ENCODE measurements at regions not wholly inside any gene's neighbourhood (a gene's known extent, or its start where the extent isn't known, plus 50 kb on each side); places are given as distances from the start of the nearest gene placed in this dataset.

GRCh38 chr3:22608721-22609120 is 594.4 kb upstream of the UBE2E2 start:
- Histone ChIP-seq H3K36me3 (ENCODE audit: control insufficient read depth, insufficient read depth, low read length) (no peaks in the 10 kb centered on the region), H3K9me3 (ENCODE audit: control insufficient read depth, insufficient read depth, low read length) (no peaks in the 10 kb centered on the region), H3K4me3 (ENCODE audit: low read depth, low read length) (no peak overlapping the region), H3K27me3 (ENCODE audit: control insufficient read depth, insufficient read depth, low read length) (no peaks in the 10 kb centered on the region), H3K27ac (ENCODE audit: low read depth, low read length) (no peak overlapping the region), H3K4me1 (ENCODE audit: control insufficient read depth, insufficient read depth, low read length) (no peaks in the 10 kb centered on the region)
- WGBS (ENCODE audit: insufficient coverage), result no CpG with 5 or more reads among the region's 2 CpGs
- DNase-seq (ENCODE audit: low read depth in 4 of 6, low spot score in 6 of 6), result no peak

GRCh38 chr3:22609139-22609538 is 594.0 kb upstream of the UBE2E2 start:
- Histone ChIP-seq H3K27ac (ENCODE audit: low read depth, low read length) (no peak overlapping the region), H3K4me3 (ENCODE audit: low read depth, low read length) (no peak overlapping the region), H3K4me1 (ENCODE audit: control insufficient read depth, insufficient read depth, low read length) (no peaks in the 10 kb centered on the region), H3K27me3 (ENCODE audit: control insufficient read depth, insufficient read depth, low read length) (no peaks in the 10 kb centered on the region), H3K9me3 (ENCODE audit: control insufficient read depth, insufficient read depth, low read length) (no peaks in the 10 kb centered on the region), H3K36me3 (ENCODE audit: control insufficient read depth, insufficient read depth, low read length) (no peaks in the 10 kb centered on the region)
- no CpG with 5 or more reads among the region's 1 CpG for WGBS (ENCODE audit: insufficient coverage)
- no peak for DNase-seq (ENCODE audit: low read depth in 4 of 6, low spot score in 6 of 6)

GRCh38 chr3:22612927-22613326 is 590.2 kb upstream of the UBE2E2 start:
- no peaks in the 10 kb centered on the region for H3K9me3 ChIP-seq (ENCODE audit: control insufficient read depth, insufficient read depth, low read length)
- no peaks in the 10 kb centered on the region for H3K36me3 ChIP-seq (ENCODE audit: control insufficient read depth, insufficient read depth, low read length)
- H3K27me3 ChIP-seq (ENCODE audit: control insufficient read depth, insufficient read depth, low read length), result no peaks in the 10 kb centered on the region
- H3K27ac ChIP-seq (ENCODE audit: low read depth, low read length), result no peak overlapping the region
- DNase-seq (ENCODE audit: low read depth in 4 of 6, low spot score in 6 of 6), result no peak
- no peaks in the 10 kb centered on the region for H3K4me1 ChIP-seq (ENCODE audit: control insufficient read depth, insufficient read depth, low read length)
- no peak overlapping the region for H3K4me3 ChIP-seq (ENCODE audit: low read depth, low read length)
- WGBS (ENCODE audit: insufficient coverage), result no CpG with 5 or more reads among the region's 4 CpGs

- DNase-seq (ENCODE audit: low read depth in 4 of 6, low spot score in 6 of 6), result no peak
- no peak overlapping the region for H3K4me3 ChIP-seq (ENCODE audit: low read depth, low read length)
- WGBS (ENCODE audit: insufficient coverage), result 71% methylated on average over 2 of the region's 2 CpGs
Observed at GRCh38 chr3:22615790-22616189, 587.3 kb upstream of the UBE2E2 start.

GRCh38 chr3:22617372-22617771 is 585.8 kb upstream of the UBE2E2 start:
- WGBS (ENCODE audit: insufficient coverage), result no CpG with 5 or more reads among the region's 1 CpG
- H3K9me3 ChIP-seq (ENCODE audit: control insufficient read depth, insufficient read depth, low read length), result no peaks in the 10 kb centered on the region
- no peak overlapping the region for H3K27ac ChIP-seq (ENCODE audit: low read depth, low read length)
- no peak overlapping the region for H3K4me3 ChIP-seq (ENCODE audit: low read depth, low read length)
- no peaks in the 10 kb centered on the region for H3K27me3 ChIP-seq (ENCODE audit: control insufficient read depth, insufficient read depth, low read length)
- DNase-seq (ENCODE audit: low read depth in 4 of 6, low spot score in 6 of 6), result no peak
- H3K4me1 ChIP-seq (ENCODE audit: control insufficient read depth, insufficient read depth, low read length), result no peaks in the 10 kb centered on the region
- H3K36me3 ChIP-seq (ENCODE audit: control insufficient read depth, insufficient read depth, low read length), result no peaks in the 10 kb centered on the region

More at GRCh38 chr3:22615790-22616189, 587.3 kb upstream of the UBE2E2 start:
- H3K4me1 ChIP-seq (ENCODE audit: control insufficient read depth, insufficient read depth, low read length), result no peaks in the 10 kb centered on the region
- H3K36me3 ChIP-seq (ENCODE audit: control insufficient read depth, insufficient read depth, low read length), result no peaks in the 10 kb centered on the region
- H3K27me3 ChIP-seq (ENCODE audit: control insufficient read depth, insufficient read depth, low read length), result no peaks in the 10 kb centered on the region
- no peaks in the 10 kb centered on the region for H3K9me3 ChIP-seq (ENCODE audit: control insufficient read depth, insufficient read depth, low read length)
- H3K27ac ChIP-seq (ENCODE audit: low read depth, low read length), result no peak overlapping the region

- no peaks in the 10 kb centered on the region for H3K4me1 ChIP-seq (ENCODE audit: control insufficient read depth, insufficient read depth, low read length)
- no peak overlapping the region for H3K27ac ChIP-seq (ENCODE audit: low read depth, low read length)
- H3K27me3 ChIP-seq (ENCODE audit: control insufficient read depth, insufficient read depth, low read length), result no peaks in the 10 kb centered on the region
- H3K4me3 ChIP-seq (ENCODE audit: low read depth, low read length), result no peak overlapping the region
- H3K36me3 ChIP-seq (ENCODE audit: control insufficient read depth, insufficient read depth, low read length), result no peaks in the 10 kb centered on the region
- no peak for DNase-seq (ENCODE audit: low read depth in 4 of 6, low spot score in 6 of 6)
- H3K9me3 ChIP-seq (ENCODE audit: control insufficient read depth, insufficient read depth, low read length), result no peaks in the 10 kb centered on the region
- no CpG with 5 or more reads among the region's 1 CpG for WGBS (ENCODE audit: insufficient coverage)
Observed at GRCh38 chr3:22620498-22620897, 582.6 kb upstream of the UBE2E2 start.

- WGBS (ENCODE audit: insufficient coverage), result 82% methylated on average over 2 of the region's 4 CpGs
- no peaks in the 10 kb centered on the region for H3K36me3 ChIP-seq (ENCODE audit: control insufficient read depth, insufficient read depth, low read length)
- no peaks in the 10 kb centered on the region for H3K9me3 ChIP-seq (ENCODE audit: control insufficient read depth, insufficient read depth, low read length)
- H3K4me1 ChIP-seq (ENCODE audit: control insufficient read depth, insufficient read depth, low read length), result no peaks in the 10 kb centered on the region
- no peak for DNase-seq (ENCODE audit: low read depth in 4 of 6, low spot score in 6 of 6)
- no peak overlapping the region for H3K27ac ChIP-seq (ENCODE audit: low read depth, low read length)
- no peak overlapping the region for H3K4me3 ChIP-seq (ENCODE audit: low read depth, low read length)
- H3K27me3 ChIP-seq (ENCODE audit: control insufficient read depth, insufficient read depth, low read length), result no peaks in the 10 kb centered on the region
Observed at GRCh38 chr3:22621205-22621809, 581.8 kb upstream of the UBE2E2 start.

- whole genome bisulfite sequencing (ENCODE audit: insufficient coverage), result 91% methylated on average over 3 of the region's 3 CpGs
- no peak for DNase-seq (ENCODE audit: low read depth in 4 of 6, low spot score in 6 of 6)
- H3K4me3 ChIP-seq (ENCODE audit: low read depth, low read length), result no peak overlapping the region
Observed at GRCh38 chr3:22627993-22628499, 575.1 kb upstream of the UBE2E2 start.

GRCh38 chr3:22632536-22632935 is 570.6 kb upstream of the UBE2E2 start:
- H3K27ac ChIP-seq (ENCODE audit: low read depth, low read length), result no peak overlapping the region
- 56% methylated on average over 3 of the region's 3 CpGs for WGBS (ENCODE audit: insufficient coverage)

More at GRCh38 chr3:22627993-22628499, 575.1 kb upstream of the UBE2E2 start:
- no peaks in the 10 kb centered on the region for H3K4me1 ChIP-seq (ENCODE audit: control insufficient read depth, insufficient read depth, low read length)
- H3K27ac ChIP-seq (ENCODE audit: low read depth, low read length), result no peak overlapping the region
- no peaks in the 10 kb centered on the region for H3K27me3 ChIP-seq (ENCODE audit: control insufficient read depth, insufficient read depth, low read length)
- no peaks in the 10 kb centered on the region for H3K36me3 ChIP-seq (ENCODE audit: control insufficient read depth, insufficient read depth, low read length)
- no peaks in the 10 kb centered on the region for H3K9me3 ChIP-seq (ENCODE audit: control insufficient read depth, insufficient read depth, low read length)

GRCh38 chr3:22634433-22634832 is 568.7 kb upstream of the UBE2E2 start:
- H3K4me1 ChIP-seq (ENCODE audit: control insufficient read depth, insufficient read depth, low read length), result no peaks in the 10 kb centered on the region
- no CpG with 5 or more reads among the region's 1 CpG for WGBS (ENCODE audit: insufficient coverage)
- no peaks in the 10 kb centered on the region for H3K36me3 ChIP-seq (ENCODE audit: control insufficient read depth, insufficient read depth, low read length)
- no peak overlapping the region for H3K27ac ChIP-seq (ENCODE audit: low read depth, low read length)
- H3K9me3 ChIP-seq (ENCODE audit: control insufficient read depth, insufficient read depth, low read length), result peaks cover 3% of the 10 kb centered on the region
- H3K27me3 ChIP-seq (ENCODE audit: control insufficient read depth, insufficient read depth, low read length), result no peaks in the 10 kb centered on the region
- no peak overlapping the region for H3K4me3 ChIP-seq (ENCODE audit: low read depth, low read length)
- DNase-seq (ENCODE audit: low read depth in 4 of 6, low spot score in 6 of 6), result no peak

More at GRCh38 chr3:22632536-22632935, 570.6 kb upstream of the UBE2E2 start:
- Histone ChIP-seq H3K4me1 (ENCODE audit: control insufficient read depth, insufficient read depth, low read length) (no peaks in the 10 kb centered on the region), H3K36me3 (ENCODE audit: control insufficient read depth, insufficient read depth, low read length) (no peaks in the 10 kb centered on the region), H3K27me3 (ENCODE audit: control insufficient read depth, insufficient read depth, low read length) (no peaks in the 10 kb centered on the region), H3K9me3 (ENCODE audit: control insufficient read depth, insufficient read depth, low read length) (no peaks in the 10 kb centered on the region), H3K4me3 (ENCODE audit: low read depth, low read length) (no peak overlapping the region)
- DNase-seq (ENCODE audit: low read depth in 4 of 6, low spot score in 6 of 6), result no peak
